GM21360 (cell line): ENCODE measurements at regions not wholly inside any gene's neighbourhood (a gene's known extent, or its start where the extent isn't known, plus 50 kb on each side); places are given as distances from the start of the nearest gene placed in this dataset.
"Not testable (repeated sequence)": the region's sequence is repeated elsewhere in the genome, so short reads cannot be mapped to it uniquely, and the experiment has no call there.

Source experiments
- ATAC-seq: cut with Tn5 transposase; IDR thresholded peaks from one replicate; pipeline ENCODE4 v1.9.1; 2021; ENCODE audit warnings: mild to moderate bottlenecking, moderate library complexity; ENCODE audit not compliant: unreplicated experiment

- no peak for ATAC-seq
Measured at GRCh38 chr17:51434434-51435170, 174.3 kb downstream of the UTP18 start.

GRCh38 chr17:51435171-51435552 is 174.8 kb downstream of the UTP18 start:
- no peak for ATAC-seq

- ATAC-seq, result peak; percentile 79
Measured at GRCh38 chr17:51435641-51436091, 175.3 kb downstream of the UTP18 start.

- ATAC-seq, result no peak
Measured at GRCh38 chr17:51439395-51440229, 179.3 kb downstream of the UTP18 start.

GRCh38 chr17:51441431-51441830 is 181.1 kb downstream of the UTP18 start:
- ATAC-seq, result no peak

GRCh38 chr17:51442088-51442865 is 181.9 kb downstream of the UTP18 start:
- no peak for ATAC-seq

- no peak for ATAC-seq
Measured at GRCh38 chr17:51443646-51444045, 183.3 kb downstream of the UTP18 start.

GRCh38 chr17:51445946-51446345 is 185.6 kb downstream of the UTP18 start:
- ATAC-seq, result no peak

GRCh38 chr17:51454456-51454978 is 194.2 kb downstream of the UTP18 start:
- no peak for ATAC-seq

GRCh38 chr17:51455211-51455610 is 194.9 kb downstream of the UTP18 start:
- ATAC-seq, result no peak

- no peak for ATAC-seq
Measured at GRCh38 chr17:51455931-51456330, 195.6 kb downstream of the UTP18 start.

- no peak for ATAC-seq
Measured at GRCh38 chr17:51456942-51457341, 196.6 kb downstream of the UTP18 start.

GRCh38 chr17:51461578-51462004 is 201.2 kb downstream of the UTP18 start:
- peak; percentile 74 for ATAC-seq

- ATAC-seq, result no peak
Measured at GRCh38 chr17:51463353-51463752, 203.0 kb downstream of the UTP18 start.

GRCh38 chr17:51467336-51467735 is 207.0 kb downstream of the UTP18 start:
- no peak for ATAC-seq

GRCh38 chr17:51472670-51473205 is 212.4 kb downstream of the UTP18 start:
- no peak for ATAC-seq

- no peak for ATAC-seq
Measured at GRCh38 chr17:51474764-51475163, 214.4 kb downstream of the UTP18 start.

GRCh38 chr17:51475730-51476129 is 215.4 kb downstream of the UTP18 start:
- no peak for ATAC-seq

- ATAC-seq, result no peak
Measured at GRCh38 chr17:51479303-51479702, 219.0 kb downstream of the UTP18 start.

GRCh38 chr17:51481370-51481769 is 221.0 kb downstream of the UTP18 start:
- ATAC-seq, result no peak

GRCh38 chr17:51482248-51482647 is 221.9 kb downstream of the UTP18 start:
- not testable (repeated sequence) for ATAC-seq
